ENCODE measurements at regions not wholly inside any gene's neighbourhood (a gene's known extent, or its start where the extent isn't known, plus 50 kb on each side); places are given as distances from the start of the nearest gene placed in this dataset.

DNA sequence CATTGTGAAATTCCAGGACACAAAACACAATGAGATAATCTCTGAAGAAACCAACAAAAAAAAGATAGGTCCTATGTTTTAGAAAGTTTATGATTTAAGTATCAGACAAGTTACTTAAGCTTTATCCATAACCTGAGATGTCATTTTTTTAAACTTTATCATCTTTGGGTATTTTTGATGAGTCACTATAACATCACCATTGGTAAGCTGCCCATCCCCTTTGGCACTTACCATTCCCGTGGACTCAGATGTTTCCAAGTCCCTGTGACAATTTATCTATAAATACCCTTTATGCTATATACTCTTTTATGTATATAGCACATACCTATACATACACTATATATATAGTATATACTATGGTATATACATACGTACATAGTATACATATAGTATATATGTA lies 198.9 kb upstream of the GEMIN8 start:
- Histone ChIP-seq H3K27me3 (ENCODE audit: control insufficient read depth, insufficient read depth, low read length) (no peaks in the 10 kb centered on the region), H3K4me3 (ENCODE audit: low read depth, low read length) (no peak overlapping the region), H3K36me3 (ENCODE audit: control insufficient read depth, insufficient read depth, low read length) (no peaks in the 10 kb centered on the region)
- TF ChIP-seq, protein P1, sequence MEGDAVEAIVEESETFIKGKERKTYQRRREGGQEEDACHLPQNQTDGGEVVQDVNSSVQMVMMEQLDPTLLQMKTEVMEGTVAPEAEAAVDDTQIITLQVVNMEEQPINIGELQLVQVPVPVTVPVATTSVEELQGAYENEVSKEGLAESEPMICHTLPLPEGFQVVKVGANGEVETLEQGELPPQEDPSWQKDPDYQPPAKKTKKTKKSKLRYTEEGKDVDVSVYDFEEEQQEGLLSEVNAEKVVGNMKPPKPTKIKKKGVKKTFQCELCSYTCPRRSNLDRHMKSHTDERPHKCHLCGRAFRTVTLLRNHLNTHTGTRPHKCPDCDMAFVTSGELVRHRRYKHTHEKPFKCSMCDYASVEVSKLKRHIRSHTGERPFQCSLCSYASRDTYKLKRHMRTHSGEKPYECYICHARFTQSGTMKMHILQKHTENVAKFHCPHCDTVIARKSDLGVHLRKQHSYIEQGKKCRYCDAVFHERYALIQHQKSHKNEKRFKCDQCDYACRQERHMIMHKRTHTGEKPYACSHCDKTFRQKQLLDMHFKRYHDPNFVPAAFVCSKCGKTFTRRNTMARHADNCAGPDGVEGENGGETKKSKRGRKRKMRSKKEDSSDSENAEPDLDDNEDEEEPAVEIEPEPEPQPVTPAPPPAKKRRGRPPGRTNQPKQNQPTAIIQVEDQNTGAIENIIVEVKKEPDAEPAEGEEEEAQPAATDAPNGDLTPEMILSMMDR (IDR thresholded peaks at IDR 0.05; ENCODE audit: insufficient read depth, low read length, poor library complexity, severe bottlenecking): no peak
- DNase-seq (ENCODE audit: low read depth): no peak

DNA sequence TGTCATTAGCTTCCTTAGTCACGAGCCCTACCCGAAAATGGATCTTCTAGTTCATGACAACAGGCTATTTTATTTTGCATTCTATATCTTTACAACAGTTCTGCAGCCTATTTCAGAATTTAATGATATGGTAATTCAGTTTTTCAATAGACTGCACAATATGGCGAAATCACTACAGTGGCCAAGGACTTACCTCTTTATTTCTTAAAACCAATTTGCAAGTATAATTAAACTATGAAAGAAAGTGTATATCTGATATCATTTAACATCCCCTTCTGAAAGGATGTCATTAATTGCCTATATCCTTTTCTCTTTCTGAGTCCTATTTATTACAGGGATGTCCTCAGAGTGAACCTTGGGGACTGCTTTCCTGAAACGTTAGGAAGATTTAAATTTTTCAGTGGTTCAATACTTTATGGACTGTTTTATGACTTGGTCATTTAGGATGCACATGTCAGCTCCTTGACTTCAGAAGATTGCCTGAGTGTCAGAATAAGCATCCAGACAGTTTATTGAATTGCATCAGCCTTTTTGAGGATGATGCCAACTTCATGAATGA lies 190.8 kb upstream of the GEMIN8 start:
- TF ChIP-seq, protein P1 (IDR thresholded peaks at IDR 0.05; ENCODE audit: insufficient read depth, low read length, poor library complexity, severe bottlenecking): no peak
- Histone ChIP-seq H3K4me3 (ENCODE audit: low read depth, low read length) (no peak overlapping the region), H3K36me3 (ENCODE audit: control insufficient read depth, insufficient read depth, low read length) (no peaks in the 10 kb centered on the region), H3K27me3 (ENCODE audit: control insufficient read depth, insufficient read depth, low read length) (no peaks in the 10 kb centered on the region)
- DNase-seq (ENCODE audit: low read depth): no peak

DNA sequence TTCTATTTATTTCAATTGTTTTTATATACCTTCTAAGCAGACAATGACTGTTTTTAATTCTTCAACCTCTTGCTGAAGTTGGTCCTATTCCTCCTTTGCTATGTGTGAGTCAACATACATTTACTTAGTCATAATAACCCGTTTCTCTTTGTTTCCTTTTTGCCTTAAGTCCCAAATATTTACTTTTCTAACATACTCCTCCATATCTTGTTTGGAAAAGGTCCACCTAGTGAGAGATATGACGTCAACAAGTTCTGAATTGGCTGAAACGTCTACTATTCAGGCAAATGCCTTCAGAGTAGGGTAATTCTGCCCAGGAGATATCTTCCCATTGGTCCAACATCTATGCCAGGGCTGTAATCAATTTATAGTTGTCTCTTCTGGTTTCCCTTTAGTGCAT lies 179.3 kb upstream of the GEMIN8 start:
- no peaks in the 10 kb centered on the region for H3K27me3 ChIP-seq (ENCODE audit: control insufficient read depth, insufficient read depth, low read length)
- no peak for DNase-seq (ENCODE audit: low read depth)
- TF ChIP-seq, protein P1 (IDR thresholded peaks at IDR 0.05; ENCODE audit: insufficient read depth, low read length, poor library complexity, severe bottlenecking): no peak
- H3K36me3 ChIP-seq (ENCODE audit: control insufficient read depth, insufficient read depth, low read length): no peaks in the 10 kb centered on the region
- no peak overlapping the region for H3K4me3 ChIP-seq (ENCODE audit: low read depth, low read length)

DNA sequence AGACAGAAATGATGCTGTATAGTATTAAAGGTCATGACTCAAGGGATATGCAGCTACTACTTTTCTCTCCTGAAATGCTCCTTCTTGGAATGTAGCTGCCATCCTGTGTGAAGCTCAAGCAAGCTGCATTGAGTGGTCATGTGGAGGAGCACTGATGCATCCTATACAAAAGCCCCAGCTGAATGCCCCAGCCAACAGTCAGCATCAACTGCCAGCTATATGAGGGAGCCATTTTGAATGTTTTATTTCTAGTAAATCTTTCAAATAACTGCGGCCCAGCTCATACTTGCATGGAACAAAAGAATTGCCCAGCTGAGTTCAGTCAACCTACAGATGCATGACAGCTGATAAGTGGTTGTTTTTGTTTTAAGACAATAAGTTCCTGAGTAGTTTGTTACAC lies 165.0 kb upstream of the GEMIN8 start:
- Histone ChIP-seq H3K4me3 (ENCODE audit: low read depth, low read length) (no peak overlapping the region), H3K36me3 (ENCODE audit: control insufficient read depth, insufficient read depth, low read length) (no peaks in the 10 kb centered on the region), H3K27me3 (ENCODE audit: control insufficient read depth, insufficient read depth, low read length) (no peaks in the 10 kb centered on the region)
- TF ChIP-seq, protein P1 (IDR thresholded peaks at IDR 0.05; ENCODE audit: insufficient read depth, low read length, poor library complexity, severe bottlenecking): no peak
- no peak for DNase-seq (ENCODE audit: low read depth)

DNA sequence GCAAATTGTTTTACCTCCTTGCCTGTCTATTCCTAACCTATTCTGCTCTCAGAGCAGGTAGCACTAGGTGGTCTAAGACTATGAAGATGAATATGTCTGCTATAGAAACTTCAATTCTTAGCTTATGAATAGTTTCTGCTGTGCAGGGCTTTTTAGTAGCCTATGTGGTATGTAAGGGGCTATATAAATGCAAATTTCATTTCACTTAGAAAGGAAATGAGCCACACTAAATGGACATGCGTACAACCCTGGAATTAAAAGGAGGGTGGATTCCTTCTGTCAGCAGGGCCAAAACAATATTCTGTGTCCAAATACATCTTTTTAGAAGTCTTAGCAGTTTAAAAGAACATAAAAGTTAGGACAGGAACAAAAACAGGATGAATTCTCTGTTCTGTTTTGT lies 163.9 kb upstream of the GEMIN8 start:
- TF ChIP-seq, protein P1 (IDR thresholded peaks at IDR 0.05; ENCODE audit: insufficient read depth, low read length, poor library complexity, severe bottlenecking): no peak
- Histone ChIP-seq H3K4me3 (ENCODE audit: low read depth, low read length) (no peak overlapping the region), H3K36me3 (ENCODE audit: control insufficient read depth, insufficient read depth, low read length) (no peaks in the 10 kb centered on the region), H3K27me3 (ENCODE audit: control insufficient read depth, insufficient read depth, low read length) (no peaks in the 10 kb centered on the region)
- no peak for DNase-seq (ENCODE audit: low read depth)

DNA sequence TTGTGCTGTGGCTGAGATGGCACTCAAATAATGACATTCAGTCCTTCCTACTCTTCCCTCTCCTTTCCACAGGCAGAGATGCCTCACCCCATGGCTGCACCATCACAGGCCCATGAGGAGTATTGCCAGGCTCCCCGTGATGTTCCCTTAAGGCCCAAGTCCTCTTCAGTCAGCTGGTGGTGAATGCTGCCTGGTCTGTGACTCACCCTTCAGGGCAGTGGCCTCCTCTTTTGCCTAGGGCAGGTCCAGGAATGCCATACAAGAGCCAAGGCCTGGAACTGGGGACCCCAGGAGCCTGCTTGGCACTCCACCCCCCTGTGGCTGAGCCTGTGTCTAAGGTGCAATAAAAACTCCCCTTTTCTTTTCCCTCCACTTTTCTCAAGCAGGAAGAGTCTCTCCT lies 144.2 kb upstream of the GEMIN8 start:
- Histone ChIP-seq H3K27me3 (ENCODE audit: control insufficient read depth, insufficient read depth, low read length) (no peaks in the 10 kb centered on the region), H3K36me3 (ENCODE audit: control insufficient read depth, insufficient read depth, low read length) (no peaks in the 10 kb centered on the region), H3K4me3 (ENCODE audit: low read depth, low read length) (no peak overlapping the region)
- TF ChIP-seq, protein P1 (IDR thresholded peaks at IDR 0.05; ENCODE audit: insufficient read depth, low read length, poor library complexity, severe bottlenecking): no peak
- no peak for DNase-seq (ENCODE audit: low read depth)

Measured in kidney epithelial cell (primary cell).